H9 (cell line): ENCODE measurements at regions not wholly inside any gene's neighbourhood (a gene's known extent, or its start where the extent isn't known, plus 50 kb on each side); places are given as distances from the start of the nearest gene placed in this dataset.

Experiments
- DNase-seq: peaks from one replicate; pipeline ENCODE4 v3.0.0-alpha.2; 2017
- H2AFZ ChIP-seq: one replicate; pipeline ENCODE4 v1.6.1; 2013; ENCODE audit warnings: mild to moderate bottlenecking, low read length, control low read depth, moderate library complexity
- H2AK5ac ChIP-seq: 2 replicates; pipeline ENCODE4 v1.6.1; 2013; ENCODE audit warnings: low read length, control low read depth, mixed read lengths; ENCODE audit not compliant: insufficient read length
- H2BK120ac ChIP-seq: one replicate; pipeline ENCODE4 v1.6.1; 2013; ENCODE audit warnings: low read depth, mild to moderate bottlenecking, low read length, control low read depth, inconsistent platforms; ENCODE audit not compliant: poor library complexity, severe bottlenecking
- H2BK12ac ChIP-seq: 2 replicates; pipeline ENCODE4 v1.6.1; 2013; ENCODE audit warnings: low read length, control low read depth, mixed read lengths, low read depth; ENCODE audit not compliant: insufficient read length
- H2BK15ac ChIP-seq: 2 replicates; pipeline ENCODE4 v1.6.1; 2013; ENCODE audit warnings: low read depth, low read length, control low read depth
- H2BK20ac ChIP-seq: one replicate; pipeline ENCODE4 v1.6.1; 2013; ENCODE audit warnings: low read depth, mild to moderate bottlenecking, low read length, control low read depth, inconsistent platforms; ENCODE audit not compliant: poor library complexity, severe bottlenecking
- H2BK5ac ChIP-seq: 2 replicates; pipeline ENCODE4 v1.6.1; 2013; ENCODE audit warnings: low read length, control low read depth, mixed read lengths; ENCODE audit not compliant: insufficient read length
- H3K14ac ChIP-seq: 2 replicates; pipeline ENCODE4 v1.6.1; 2013; ENCODE audit warnings: low read length, control low read depth; ENCODE audit not compliant: insufficient read depth
- H3K18ac ChIP-seq: 2 replicates; pipeline ENCODE4 v1.6.1; 2013; ENCODE audit warnings: low read depth, mild to moderate bottlenecking, mixed read lengths, low read length, control low read depth; ENCODE audit not compliant: insufficient read length
- H3K23ac ChIP-seq: 2 replicates; pipeline ENCODE4 v1.6.1; 2013; ENCODE audit warnings: low read length, control low read depth, mixed read lengths, low read depth; ENCODE audit not compliant: insufficient read length
- H3K23me2 ChIP-seq: 2 replicates; pipeline ENCODE4 v1.6.1; 2013; ENCODE audit warnings: low read depth, mild to moderate bottlenecking, mixed read lengths, low read length, control low read depth; ENCODE audit not compliant: insufficient read length, poor library complexity, severe bottlenecking
- H3K27ac ChIP-seq: 2 replicates; pipeline ENCODE4 v1.5.1; 2013; ENCODE audit warnings: low read length, control low read depth, mixed read lengths, low read depth; ENCODE audit not compliant: insufficient read length
- H3K27me3 ChIP-seq: 2 replicates; pipeline ENCODE4 v1.6.1; 2013; ENCODE audit warnings: low read length, control low read depth, inconsistent platforms; ENCODE audit not compliant: insufficient read depth
- H3K4ac ChIP-seq: 2 replicates; pipeline ENCODE4 v1.6.1; 2013; ENCODE audit warnings: low read depth, mild to moderate bottlenecking, control low read depth, inconsistent platforms, low read length, moderate library complexity
- H3K4me1 ChIP-seq: 2 replicates; pipeline ENCODE4 v1.6.1; 2013; ENCODE audit warnings: low read length, control low read depth, inconsistent platforms; ENCODE audit not compliant: insufficient read depth
- H3K4me2 ChIP-seq: 2 replicates; pipeline ENCODE4 v1.6.1; 2013; ENCODE audit warnings: low read length, control low read depth, mixed read lengths; ENCODE audit not compliant: insufficient read length, insufficient read depth
- H3K56ac ChIP-seq: 2 replicates; pipeline ENCODE4 v1.6.1; 2013; ENCODE audit warnings: low read depth, mild to moderate bottlenecking, mixed read lengths, low read length, control low read depth; ENCODE audit not compliant: insufficient read length
- H3K79me1 ChIP-seq: 2 replicates; pipeline ENCODE4 v1.6.1; 2013; ENCODE audit warnings: low read depth, mild to moderate bottlenecking, moderate library complexity, low read length, control low read depth, inconsistent platforms; ENCODE audit not compliant: insufficient read depth, poor library complexity, severe bottlenecking
- H3K79me2 ChIP-seq: 2 replicates; pipeline ENCODE4 v1.6.1; 2013; ENCODE audit warnings: low read length, control low read depth, inconsistent platforms; ENCODE audit not compliant: insufficient read depth
- H3K9ac ChIP-seq: 2 replicates; pipeline ENCODE4 v1.6.1; 2013; ENCODE audit warnings: low read length, control low read depth, mixed read lengths; ENCODE audit not compliant: insufficient read length; ENCODE audit errors: extremely low read depth
- H3K9me3 ChIP-seq: one replicate; pipeline ENCODE4 v1.6.1; 2013; ENCODE audit warnings: low read depth, low read length, inconsistent platforms; ENCODE audit not compliant: control insufficient read depth
- H3T11ph ChIP-seq: one replicate; pipeline ENCODE4 v1.6.1; 2013; ENCODE audit warnings: mild to moderate bottlenecking, low read length, control low read depth, inconsistent platforms
- H4K20me1 ChIP-seq: one replicate; pipeline ENCODE4 v1.6.1; 2013; ENCODE audit not compliant: control insufficient read depth, insufficient read length, insufficient read depth
- H4K5ac ChIP-seq: 2 replicates; pipeline ENCODE4 v1.6.1; 2013; ENCODE audit warnings: low read depth, mild to moderate bottlenecking, mixed read lengths, low read length, control low read depth; ENCODE audit not compliant: insufficient read length
- H4K8ac ChIP-seq: replicated peaks from 2 replicates; pipeline ENCODE4 v1.6.1; 2013; ENCODE audit warnings: low read length, control low read depth, mixed read lengths, low read depth; ENCODE audit not compliant: insufficient read length
- H4K91ac ChIP-seq: 2 replicates; pipeline ENCODE4 v1.6.1; 2013; ENCODE audit warnings: low read depth, mild to moderate bottlenecking, moderate library complexity, mixed read lengths, low read length, control low read depth; ENCODE audit not compliant: insufficient read length
- H3K27ac Mint-ChIP-seq, 3 experiments: 2 replicates in 2 of 3; 3 replicates in 1 of 3; pipeline ENCODE4 v1.8.0; 2020 to 2021; ENCODE audit warnings: mixed read lengths in 3 of 3, mild to moderate bottlenecking in 1 of 3, moderate library complexity in 1 of 3
- H3K27me3 Mint-ChIP-seq: 2 replicates; pipeline ENCODE4 v1.8.0; 2021; ENCODE audit warnings: low read depth, mild to moderate bottlenecking, moderate library complexity, mixed read lengths
- H3K36me3 Mint-ChIP-seq, 3 experiments: 2 replicates in 2 of 3; 3 replicates in 1 of 3; pipeline ENCODE4 v1.8.0; 2020 to 2021; ENCODE audit warnings: low read depth in 3 of 3, mixed read lengths in 3 of 3; ENCODE audit not compliant: insufficient read depth in 1 of 3
- H3K4me1 Mint-ChIP-seq, 2 experiments: 2 replicates each; pipeline ENCODE4 v1.8.0; 2020; ENCODE audit warnings: mixed read lengths in 2 of 2
- H3K4me3 Mint-ChIP-seq, 2 experiments: 2 replicates in 1 of 2; 3 replicates in 1 of 2; pipeline ENCODE4 v1.8.0; 2020 to 2021; ENCODE audit warnings: mild to moderate bottlenecking in 2 of 2, mixed read lengths in 2 of 2, moderate library complexity in 1 of 2
- H3K9me3 Mint-ChIP-seq, 2 experiments: 2 replicates in 1 of 2; 3 replicates in 1 of 2; pipeline ENCODE4 v1.8.0; 2020; ENCODE audit warnings: mild to moderate bottlenecking in 2 of 2, mixed read lengths in 2 of 2, moderate library complexity in 1 of 2
- CTCF ChIP-seq: fragments of 200-600 bp; sonication (generic); conservative IDR thresholded peaks from 3 replicates; pipeline ENCODE4 v1.8.0; 2021; ENCODE audit warnings: antibody characterized with exemption, mild to moderate bottlenecking
- WGBS: extraction: QIAGEN DNeasy Blood & Tissue Kit; methylation state at CpG from one replicate; pipeline ENCODE4 v1.1.7; 2013; ENCODE audit warnings: missing lambda C conversion rate, low lambda C conversion rate, mixed read lengths; ENCODE audit not compliant: insufficient read length; ENCODE audit errors: extremely low coverage; 5-methylcytosine and 5-hydroxymethylcytosine counted together

- no peak for TF ChIP-seq CTCF
- Histone ChIP-seq H2BK120ac (no peak overlapping the region), H3K9ac (no peak overlapping the region), H3K79me2 (no peaks in the 10 kb centered on the region), H3K18ac (no peak overlapping the region), H3K4me2 (no peak overlapping the region), H2BK12ac (no peak overlapping the region), H2AFZ (no peak overlapping the region), H3K27me3 (no peaks in the 10 kb centered on the region), H2BK20ac (no peak overlapping the region), H3K4me1 (peaks cover 2% of the 10 kb centered on the region; the same call in 1 of the 2 replicates), H4K20me1 (no peaks in the 10 kb centered on the region), H2BK15ac (no peak overlapping the region), H4K5ac (no peak overlapping the region), H3K4ac (no peak overlapping the region), H3T11ph (no peak overlapping the region), H2AK5ac (no peak overlapping the region), H3K23ac (no peak overlapping the region), H3K23me2 (no peaks in the 10 kb centered on the region), H2BK5ac (no peak overlapping the region), H3K9me3 (no peaks in the 10 kb centered on the region), H4K8ac (no peak overlapping the region), H4K91ac (no peak overlapping the region), H3K14ac (no peak overlapping the region), H3K27ac (no peak overlapping the region), H3K79me1 (no peaks in the 10 kb centered on the region), H3K56ac (no peak overlapping the region)
- Mint-ChIP-seq H3K9me3 (no peaks in the 10 kb centered on the region; a peak in 1 of 5 replicates), H3K4me1 (peaks cover 8 to 14% of the 10 kb centered on the region in 2 experiments), H3K4me3 (no peak overlapping the region), H3K36me3 (peaks cover 0 to 4% (median 0%) of the 10 kb centered on the region in 3 experiments; a peak in 1 of 7 replicates), H3K27ac (no peak overlapping the region), H3K27me3 (no peaks in the 10 kb centered on the region; the same call in none of the 2 replicates)
- WGBS, result no CpG with 5 or more reads among the region's 6 CpGs
- DNase-seq, result no peak
These were observed 658.4 kb downstream of the MED13L start for GRCh38 chr12:115619061-115619460.
